ENCODE measurements at regions not wholly inside any gene's neighbourhood (a gene's known extent, or its start where the extent isn't known, plus 50 kb on each side); places are given as distances from the start of the nearest gene placed in this dataset.
A peak's percentile ranks its signal among the peaks of the same experiment; 100 is the strongest.

DNA sequence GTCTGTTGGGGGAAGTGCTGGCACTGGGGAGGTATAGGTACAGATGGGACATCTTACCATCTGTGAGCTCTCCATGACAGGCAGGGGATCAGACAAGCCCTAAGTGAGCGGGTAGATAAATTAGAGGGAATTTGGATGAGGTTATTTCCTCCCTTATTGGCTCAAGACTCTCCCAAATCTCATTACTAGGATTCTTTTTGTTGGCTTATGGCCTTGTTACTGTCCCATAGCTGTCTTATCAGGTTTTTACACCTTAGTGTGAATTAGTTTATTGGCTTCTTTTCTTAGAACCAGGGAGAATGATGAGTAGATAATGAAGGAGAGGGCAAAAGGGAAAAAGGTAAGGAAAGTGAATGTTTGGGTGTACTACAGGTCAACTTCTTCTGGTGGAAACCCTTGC is 191.1 kb upstream of the PRICKLE1 start:
- DNase-seq (ENCODE audit: low read depth) = no peak
- TF ChIP-seq, protein P1, sequence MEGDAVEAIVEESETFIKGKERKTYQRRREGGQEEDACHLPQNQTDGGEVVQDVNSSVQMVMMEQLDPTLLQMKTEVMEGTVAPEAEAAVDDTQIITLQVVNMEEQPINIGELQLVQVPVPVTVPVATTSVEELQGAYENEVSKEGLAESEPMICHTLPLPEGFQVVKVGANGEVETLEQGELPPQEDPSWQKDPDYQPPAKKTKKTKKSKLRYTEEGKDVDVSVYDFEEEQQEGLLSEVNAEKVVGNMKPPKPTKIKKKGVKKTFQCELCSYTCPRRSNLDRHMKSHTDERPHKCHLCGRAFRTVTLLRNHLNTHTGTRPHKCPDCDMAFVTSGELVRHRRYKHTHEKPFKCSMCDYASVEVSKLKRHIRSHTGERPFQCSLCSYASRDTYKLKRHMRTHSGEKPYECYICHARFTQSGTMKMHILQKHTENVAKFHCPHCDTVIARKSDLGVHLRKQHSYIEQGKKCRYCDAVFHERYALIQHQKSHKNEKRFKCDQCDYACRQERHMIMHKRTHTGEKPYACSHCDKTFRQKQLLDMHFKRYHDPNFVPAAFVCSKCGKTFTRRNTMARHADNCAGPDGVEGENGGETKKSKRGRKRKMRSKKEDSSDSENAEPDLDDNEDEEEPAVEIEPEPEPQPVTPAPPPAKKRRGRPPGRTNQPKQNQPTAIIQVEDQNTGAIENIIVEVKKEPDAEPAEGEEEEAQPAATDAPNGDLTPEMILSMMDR (conservative IDR thresholded peaks at IDR 0.05; ENCODE audit: low read length) = no peak
- H3K4me3 ChIP-seq (ENCODE audit: low read length) = no peak overlapping the region

DNA sequence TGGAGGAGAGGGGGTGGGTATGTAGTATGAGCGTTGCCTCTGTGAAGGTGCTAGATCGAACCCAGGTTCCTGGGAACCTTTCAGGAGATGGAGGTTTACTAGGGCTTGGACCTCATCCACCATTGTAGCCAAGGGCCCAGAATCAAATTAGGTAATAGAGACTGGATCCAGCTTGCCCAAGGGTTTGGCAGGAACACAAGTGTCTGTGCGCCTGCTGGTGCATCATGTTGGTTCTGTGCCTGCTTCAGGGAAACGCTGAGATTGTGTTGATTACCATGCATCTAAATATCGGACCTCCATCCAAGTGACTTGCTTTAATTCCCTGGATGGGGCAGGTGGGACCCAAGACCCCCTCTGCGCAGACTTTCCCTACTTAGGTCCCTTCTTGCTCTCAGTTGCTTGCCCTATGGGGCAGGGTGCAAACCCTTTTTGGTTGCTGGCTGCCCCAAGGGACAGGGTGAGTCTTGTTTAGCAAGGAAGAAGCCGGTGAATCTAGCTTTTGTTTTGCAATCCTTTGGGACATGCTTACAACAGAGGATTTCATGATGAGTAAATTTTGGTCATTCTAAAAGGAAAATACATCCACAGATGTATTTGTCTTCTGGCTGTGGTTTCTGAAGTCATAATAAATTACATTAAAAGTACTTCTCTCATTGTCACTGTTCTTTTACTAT is 189.8 kb upstream of the PRICKLE1 start:
- H3K4me3 ChIP-seq (ENCODE audit: low read length) = no peak overlapping the region
- TF ChIP-seq, protein P1 (conservative IDR thresholded peaks at IDR 0.05; ENCODE audit: low read length) = no peak
- peak; percentile 68 for DNase-seq (ENCODE audit: low read depth)

DNA sequence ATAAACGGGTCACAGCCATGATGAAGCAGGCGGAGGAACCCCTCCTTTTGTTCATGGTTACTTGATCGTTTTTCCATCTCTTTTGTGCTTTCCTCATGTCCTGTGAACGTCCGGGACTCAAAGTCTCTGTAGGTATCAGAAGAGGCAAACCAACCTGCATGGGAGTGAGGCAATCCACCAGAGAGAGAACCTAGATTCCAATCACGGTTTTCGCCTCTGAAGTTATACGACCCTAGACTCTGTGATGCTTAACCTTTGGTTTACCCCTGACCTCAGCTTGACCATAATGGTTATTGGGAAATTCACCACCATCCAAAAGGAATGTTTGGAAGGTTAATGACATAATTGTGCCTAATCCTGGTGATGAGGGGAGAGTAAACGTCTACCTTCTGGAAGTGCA is 186.8 kb upstream of the PRICKLE1 start:
- DNase-seq (ENCODE audit: low read depth) = no peak
- TF ChIP-seq, protein P1 (conservative IDR thresholded peaks at IDR 0.05; ENCODE audit: low read length) = no peak
- H3K4me3 ChIP-seq (ENCODE audit: low read length) = no peak overlapping the region

DNA sequence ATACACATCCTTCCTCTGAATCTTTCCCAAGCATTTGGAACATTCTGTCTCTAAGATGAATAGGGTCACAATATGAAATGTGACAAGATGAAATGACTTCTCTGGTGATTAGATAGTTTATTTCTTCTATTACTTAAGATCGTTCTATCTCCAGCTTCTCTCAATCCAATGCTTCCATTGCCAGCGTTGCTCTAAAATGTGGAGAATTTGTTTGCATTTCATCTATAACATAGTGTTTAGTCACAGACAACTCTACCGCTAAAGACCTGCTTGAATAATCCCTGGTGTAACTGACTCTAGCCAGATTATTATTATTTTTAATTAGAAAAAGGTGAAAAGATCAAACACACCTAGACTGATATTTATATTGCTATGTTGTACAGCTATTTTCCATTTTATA is 184.7 kb upstream of the PRICKLE1 start:
- no peak overlapping the region for H3K4me3 ChIP-seq (ENCODE audit: low read length)
- DNase-seq (ENCODE audit: low read depth) = no peak
- TF ChIP-seq, protein P1 (conservative IDR thresholded peaks at IDR 0.05; ENCODE audit: low read length) = no peak

DNA sequence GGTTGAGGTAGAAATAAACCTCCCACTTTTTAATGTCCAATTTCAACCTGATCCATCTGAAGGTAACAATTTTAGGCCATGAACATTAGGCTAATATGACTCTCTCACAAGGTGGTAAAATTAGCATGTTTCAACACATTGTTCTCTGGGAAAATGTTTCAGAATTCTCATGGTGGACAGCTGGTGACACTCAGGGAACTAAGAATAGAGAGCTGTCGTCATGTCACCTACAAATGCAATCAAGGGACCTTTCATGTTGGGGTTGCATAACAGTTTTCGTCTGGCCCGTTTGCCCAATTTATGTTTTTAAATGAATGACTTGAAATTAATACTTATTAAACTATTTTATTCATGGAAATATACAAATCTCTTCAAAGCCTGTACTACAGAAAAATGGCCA is 180.7 kb upstream of the PRICKLE1 start:
- TF ChIP-seq, protein P1 (conservative IDR thresholded peaks at IDR 0.05; ENCODE audit: low read length) = no peak
- no peak for DNase-seq (ENCODE audit: low read depth)
- no peak overlapping the region for H3K4me3 ChIP-seq (ENCODE audit: low read length)

DNA sequence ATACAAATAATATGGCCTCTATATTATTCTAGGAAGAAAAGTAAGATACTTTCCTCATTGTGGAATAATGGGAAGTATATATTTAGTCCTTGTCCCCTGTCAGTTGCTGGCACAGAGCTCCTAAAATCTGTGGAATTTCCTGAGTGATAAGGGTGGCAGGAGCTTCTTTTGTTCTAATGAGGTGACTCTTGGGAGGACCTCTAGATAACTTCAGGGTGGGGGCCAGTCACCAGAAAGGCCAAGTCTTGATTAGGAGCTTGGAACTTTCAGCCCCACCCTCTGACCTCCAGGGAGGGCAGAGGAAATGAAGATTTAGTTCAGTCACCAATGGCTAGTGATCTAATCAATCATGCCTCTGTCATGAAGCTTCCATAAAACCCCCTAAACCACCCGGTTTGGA is 179.9 kb upstream of the PRICKLE1 start:
- DNase-seq (ENCODE audit: low read depth) = no peak
- TF ChIP-seq, protein P1 (conservative IDR thresholded peaks at IDR 0.05; ENCODE audit: low read length) = no peak
- H3K4me3 ChIP-seq (ENCODE audit: low read length) = no peak overlapping the region

DNA sequence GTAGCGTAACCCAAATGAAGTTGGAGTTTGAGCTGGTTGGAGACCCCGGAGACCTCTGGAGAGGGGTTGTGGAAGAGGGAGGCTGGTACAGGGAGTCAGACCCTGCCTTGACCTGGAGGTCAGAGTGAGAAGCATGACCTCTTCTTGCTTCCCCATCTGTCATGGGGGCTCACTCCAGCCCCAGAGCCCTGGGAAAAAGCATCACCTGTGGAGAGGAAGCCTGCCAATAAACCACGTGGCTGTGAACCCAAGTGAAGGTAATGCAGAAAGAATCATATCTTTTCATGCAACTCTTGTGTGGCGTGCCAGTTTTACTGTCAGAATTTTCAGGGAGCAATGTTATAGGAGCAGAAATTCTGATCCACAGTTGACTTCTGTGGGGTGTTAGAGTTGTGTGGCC is 178.5 kb upstream of the PRICKLE1 start:
- TF ChIP-seq, protein P1 (conservative IDR thresholded peaks at IDR 0.05; ENCODE audit: low read length) = no peak
- no peak overlapping the region for H3K4me3 ChIP-seq (ENCODE audit: low read length)
- DNase-seq (ENCODE audit: low read depth) = no peak

Data from AG10803 (cell line).